SU-DHL-6 (cell line): ENCODE measurements at regions not wholly inside any gene's neighbourhood (a gene's known extent, or its start where the extent isn't known, plus 50 kb on each side); places are given as distances from the start of the nearest gene placed in this dataset.
"Not testable (repeated sequence)": the region's sequence is repeated elsewhere in the genome, so short reads cannot be mapped to it uniquely, and the experiment has no call there.

Experiments
- EZH2phosphoT487 ChIP-seq: fragments of 200-600 bp; sonication (generic), shearing (Covaris generic); conservative IDR thresholded peaks from 2 replicates; pipeline ENCODE4 v1.6.1; 2018; ENCODE audit warnings: mild to moderate bottlenecking, antibody characterized with exemption, low read length, moderate library complexity, mixed read lengths
- TF ChIP-seq, protein P1 (sequence below): fragments of 200-600 bp; sonication (generic); IDR thresholded peaks from one replicate; pipeline ENCODE4 v1.5.1; 2017; ENCODE audit warnings: antibody characterized with exemption, mild to moderate bottlenecking, low read length, moderate library complexity; ENCODE audit not compliant: insufficient read depth, poor library complexity, severe bottlenecking

DNA sequence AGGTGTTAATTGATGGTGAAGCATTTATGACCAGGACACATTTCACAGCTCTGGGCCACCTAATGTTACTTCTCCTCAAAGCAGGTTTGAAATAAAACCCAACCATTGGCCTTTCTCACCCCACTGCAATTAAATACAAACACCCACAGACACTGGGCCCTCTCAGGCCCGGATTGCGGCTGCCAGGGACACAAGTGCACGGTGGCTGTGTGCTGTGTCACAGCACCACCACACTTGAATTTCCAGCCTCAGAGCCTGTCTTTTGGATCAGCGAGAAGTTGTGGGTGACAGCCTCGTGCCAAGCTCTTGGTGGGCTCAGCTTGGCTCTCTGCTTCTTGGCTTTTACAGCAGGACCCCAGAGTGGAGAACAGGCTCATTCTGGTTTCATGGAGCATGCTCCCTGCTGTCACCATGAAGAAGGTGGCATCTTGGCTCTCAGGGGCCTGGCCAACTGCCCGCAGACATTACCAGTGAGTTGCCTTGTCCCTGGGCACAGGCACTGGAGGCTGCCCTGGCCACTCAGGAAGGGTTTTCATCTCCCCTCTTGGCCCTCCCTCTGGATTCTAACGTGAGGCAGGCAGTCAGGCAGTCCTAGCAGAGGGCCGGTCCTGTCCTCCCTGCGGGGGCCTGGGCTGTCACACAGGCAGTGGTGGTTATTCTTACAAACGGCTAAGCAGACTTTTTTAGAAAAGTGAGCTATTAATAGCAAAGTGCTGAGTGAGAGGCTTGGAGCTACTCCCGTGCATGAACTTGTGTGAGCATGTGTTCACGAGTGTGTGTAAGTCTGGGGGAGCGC, 234.5 kb downstream of the BCL2L11 start:
- not testable (repeated sequence) for TF ChIP-seq EZH2phosphoT487
- TF ChIP-seq, protein P1, sequence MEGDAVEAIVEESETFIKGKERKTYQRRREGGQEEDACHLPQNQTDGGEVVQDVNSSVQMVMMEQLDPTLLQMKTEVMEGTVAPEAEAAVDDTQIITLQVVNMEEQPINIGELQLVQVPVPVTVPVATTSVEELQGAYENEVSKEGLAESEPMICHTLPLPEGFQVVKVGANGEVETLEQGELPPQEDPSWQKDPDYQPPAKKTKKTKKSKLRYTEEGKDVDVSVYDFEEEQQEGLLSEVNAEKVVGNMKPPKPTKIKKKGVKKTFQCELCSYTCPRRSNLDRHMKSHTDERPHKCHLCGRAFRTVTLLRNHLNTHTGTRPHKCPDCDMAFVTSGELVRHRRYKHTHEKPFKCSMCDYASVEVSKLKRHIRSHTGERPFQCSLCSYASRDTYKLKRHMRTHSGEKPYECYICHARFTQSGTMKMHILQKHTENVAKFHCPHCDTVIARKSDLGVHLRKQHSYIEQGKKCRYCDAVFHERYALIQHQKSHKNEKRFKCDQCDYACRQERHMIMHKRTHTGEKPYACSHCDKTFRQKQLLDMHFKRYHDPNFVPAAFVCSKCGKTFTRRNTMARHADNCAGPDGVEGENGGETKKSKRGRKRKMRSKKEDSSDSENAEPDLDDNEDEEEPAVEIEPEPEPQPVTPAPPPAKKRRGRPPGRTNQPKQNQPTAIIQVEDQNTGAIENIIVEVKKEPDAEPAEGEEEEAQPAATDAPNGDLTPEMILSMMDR: not testable (repeated sequence)
